Adrenal gland (tissue), 5 donors: ENCODE measurements at regions not wholly inside any gene's neighbourhood (a gene's known extent, or its start where the extent isn't known, plus 50 kb on each side); places are given as distances from the start of the nearest gene placed in this dataset.

Source experiments
- CTCF ChIP-seq, 6 experiments: fragments of 450-650 bp in 4 of 6; fragments of 200-600 bp in 2 of 6; sonication (generic) in 1 of 6; IDR thresholded peaks; 1 replicate in 5 of 6; 2 replicates in 1 of 6; pipeline versions ENCODE4 v1.5.1 to v1.8.0; 2016 to 2021; ENCODE audit warnings: antibody characterized with exemption in 6 of 6, mild to moderate bottlenecking in 2 of 6, moderate library complexity in 1 of 6
- POLR2A ChIP-seq, 2 donors: fragments of 450-650 bp; IDR thresholded peaks; one replicate each; pipeline ENCODE4 v1.6.1; 2017; ENCODE audit warnings: antibody characterized with exemption in 2 of 2, mild to moderate bottlenecking in 2 of 2, moderate library complexity in 1 of 2
- donor health status: DM: no; HTN: no; CAD: no.

GRCh38 chr21:33968995-33969348, 53.4 kb upstream of the ATP5PO start:
- no peak for TF ChIP-seq CTCF (IDR thresholded peaks at IDR 0.05)
- no peak for TF ChIP-seq POLR2A (IDR thresholded peaks at IDR 0.05)
